HG03139 (cell line): ENCODE measurements at regions not wholly inside any gene's neighbourhood (a gene's known extent, or its start where the extent isn't known, plus 50 kb on each side); places are given as distances from the start of the nearest gene placed in this dataset.

Experiments used
- ATAC-seq: cut with Tn5 transposase; IDR thresholded peaks from one replicate; pipeline ENCODE4 v1.9.1; 2021; ENCODE audit not compliant: unreplicated experiment

- ATAC-seq = no peak
Observed at GRCh38 chr12:43098766-43099550, 453.0 kb downstream of the ADAMTS20 start.

DNA sequence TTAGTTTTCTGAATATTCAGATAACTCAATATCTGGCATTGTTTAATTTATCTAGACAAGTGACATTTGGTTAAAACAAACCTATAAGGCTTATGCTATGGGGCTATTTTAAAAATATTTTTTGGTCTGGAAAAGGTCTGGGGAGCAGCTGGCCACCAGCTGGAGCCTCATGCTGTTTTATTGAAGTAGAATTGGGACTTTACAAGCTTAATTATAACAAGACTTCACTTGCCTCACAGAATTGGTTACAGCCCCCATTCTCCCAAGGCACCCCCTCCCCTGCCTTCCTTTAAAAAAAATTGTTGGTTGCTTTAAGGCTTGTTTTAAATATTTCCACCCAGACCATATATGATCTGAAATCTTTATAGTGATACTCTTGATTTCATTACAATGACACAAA, 453.9 kb downstream of the ADAMTS20 start:
- ATAC-seq = no peak

DNA sequence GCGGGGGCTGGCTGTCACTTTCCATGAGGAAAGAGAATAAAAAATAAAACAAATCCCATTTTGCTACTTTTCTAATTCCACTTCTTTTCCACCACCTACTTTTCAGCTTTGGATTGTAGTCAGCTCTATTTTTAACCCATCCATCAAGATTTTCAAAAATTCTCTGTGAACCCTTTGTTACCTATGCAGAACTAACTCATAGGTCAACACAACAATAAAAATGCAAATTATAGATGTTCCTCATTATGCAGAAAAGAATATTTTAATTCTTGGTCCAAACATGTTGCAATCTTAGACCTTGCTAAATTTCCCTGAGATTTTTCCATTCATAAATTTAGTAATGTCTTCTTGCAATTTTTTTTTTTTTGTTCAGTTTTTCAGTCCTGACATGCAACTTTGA, 454.5 kb downstream of the ADAMTS20 start:
- no peak for ATAC-seq

GRCh38 chr12:43095669-43096280, 456.2 kb downstream of the ADAMTS20 start:
- no peak for ATAC-seq

DNA sequence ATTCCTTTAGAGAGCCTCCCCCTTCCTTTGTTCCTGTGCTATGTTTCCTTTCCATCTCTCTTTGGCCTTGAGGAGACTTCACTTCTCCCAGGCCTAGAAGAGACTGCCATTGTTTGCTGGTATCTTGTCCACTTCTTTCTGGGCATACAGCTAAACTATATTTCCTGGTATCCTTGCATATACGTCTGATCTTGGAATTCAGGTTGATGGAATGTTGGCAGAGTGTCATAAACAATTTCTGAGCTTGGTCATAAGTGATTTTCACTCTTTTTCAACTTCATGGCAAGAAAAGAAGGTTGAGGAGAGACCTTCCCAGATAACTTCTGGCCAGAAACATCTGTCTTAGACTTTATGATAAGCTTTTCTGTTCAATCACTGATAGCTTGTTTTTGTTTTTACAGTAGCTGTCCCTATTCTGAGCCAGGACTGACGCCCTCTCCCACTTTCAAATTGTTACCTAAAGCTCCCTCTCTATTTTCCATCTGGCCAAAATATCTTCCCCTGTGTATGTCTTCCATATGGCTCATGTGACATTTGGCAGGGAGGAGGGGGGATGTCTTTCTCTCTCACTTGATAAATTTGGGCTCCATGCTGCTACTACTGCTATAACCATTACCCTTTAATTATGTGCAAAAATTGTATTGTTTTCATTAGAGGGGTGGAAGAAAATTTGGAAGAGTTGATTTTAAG, 457.0 kb downstream of the ADAMTS20 start:
- no peak for ATAC-seq

DNA sequence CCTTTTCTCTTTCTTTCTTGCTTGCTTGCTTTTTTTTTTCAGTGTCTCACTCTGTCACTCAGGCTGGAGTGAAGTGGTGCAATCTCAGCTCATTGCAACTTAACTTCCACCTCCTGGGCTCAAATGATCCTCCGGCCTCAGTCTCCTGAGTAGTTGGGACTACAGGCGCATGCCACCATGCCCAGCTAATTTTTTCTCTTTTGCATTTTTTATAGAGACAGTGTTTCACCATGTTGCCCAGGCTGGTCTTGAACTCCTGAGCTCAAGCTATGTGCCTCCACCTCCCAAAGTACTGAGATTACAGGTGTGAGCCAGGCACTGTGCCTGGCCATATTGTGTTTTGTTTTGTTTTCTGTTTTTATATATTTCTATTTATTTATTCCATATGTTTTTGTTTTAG, 461.0 kb downstream of the ADAMTS20 start:
- no peak for ATAC-seq

GRCh38 chr12:43087195-43088091, 464.6 kb downstream of the ADAMTS20 start:
- no peak for ATAC-seq

DNA sequence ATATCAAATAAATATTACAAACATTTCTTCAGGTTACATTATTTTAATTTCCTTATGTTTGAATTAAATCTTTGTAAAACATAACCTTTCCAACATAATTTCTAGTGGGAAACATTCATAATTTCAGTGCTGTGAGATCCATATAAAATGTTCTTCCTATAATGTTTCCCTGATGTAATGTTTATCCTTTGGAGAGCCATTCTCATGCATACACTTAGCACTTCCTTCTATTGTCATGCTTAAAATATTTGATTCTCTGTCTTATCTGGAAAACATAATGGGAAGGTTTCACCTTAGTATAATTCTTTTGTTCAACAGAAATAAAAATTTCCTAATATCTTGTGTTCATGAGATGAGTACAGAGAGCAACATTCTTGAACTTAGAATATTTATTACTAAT, 472.5 kb downstream of the ADAMTS20 start:
- no peak for ATAC-seq

DNA sequence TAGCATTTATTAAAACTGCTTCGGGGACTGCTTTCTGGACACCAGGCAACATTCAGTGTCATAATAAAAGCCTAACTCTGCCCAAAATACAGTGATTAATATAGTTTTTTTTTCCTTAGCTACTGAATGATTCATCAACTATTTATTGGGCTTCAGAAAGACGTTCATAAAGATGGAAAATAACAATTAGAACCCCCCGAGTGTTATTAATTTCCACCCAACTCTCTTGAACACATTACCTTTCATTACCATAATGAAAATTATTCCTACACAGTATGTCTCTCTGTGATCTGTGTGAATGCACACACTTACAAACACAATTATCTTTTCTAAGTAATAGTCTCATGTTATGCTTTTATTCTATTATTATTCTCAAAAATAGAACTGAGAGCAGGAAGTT, 473.0 kb downstream of the ADAMTS20 start:
- ATAC-seq = no peak

DNA sequence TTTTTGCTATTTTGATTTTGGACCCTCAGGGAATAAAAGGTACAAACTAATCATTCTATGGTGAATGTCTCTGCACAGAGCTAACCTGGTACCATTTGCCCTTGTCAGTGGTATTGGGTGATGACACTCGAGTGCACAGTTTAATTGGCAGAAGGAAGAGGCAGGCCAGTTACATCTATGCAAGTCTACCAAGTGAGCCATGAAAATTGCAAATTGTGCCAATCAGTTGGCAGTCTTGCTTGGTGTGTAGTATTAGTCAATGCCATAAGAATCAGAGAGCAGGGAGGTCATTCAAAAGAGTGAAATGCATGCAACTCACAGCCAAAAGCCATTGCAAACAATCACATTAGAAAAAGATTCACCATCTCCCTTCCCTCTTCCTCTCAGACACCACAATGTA, 479.6 kb downstream of the ADAMTS20 start:
- ATAC-seq = no peak

DNA sequence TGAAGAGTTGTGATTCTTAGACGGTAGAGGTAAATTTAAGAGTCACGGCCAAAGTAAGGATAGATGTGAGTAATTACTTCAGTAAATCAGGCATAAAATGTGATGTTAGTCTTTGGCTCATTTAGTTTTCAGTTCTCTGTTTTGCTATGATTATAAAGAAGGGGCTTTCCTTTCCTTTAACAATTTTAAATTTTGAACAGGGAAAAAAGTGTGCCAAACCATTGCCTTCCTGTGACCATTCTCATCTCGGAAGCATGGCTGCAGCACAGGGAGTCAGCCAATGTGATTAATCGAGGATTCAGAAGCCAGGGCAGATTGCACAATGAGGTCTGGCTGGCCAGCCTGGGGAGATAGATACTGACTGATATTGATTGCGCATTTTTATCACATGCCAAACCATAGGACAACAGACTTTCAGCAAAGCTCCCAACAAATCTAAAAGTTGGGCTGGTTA, 480.2 kb upstream of the PRICKLE1 start:
- ATAC-seq = no peak

DNA sequence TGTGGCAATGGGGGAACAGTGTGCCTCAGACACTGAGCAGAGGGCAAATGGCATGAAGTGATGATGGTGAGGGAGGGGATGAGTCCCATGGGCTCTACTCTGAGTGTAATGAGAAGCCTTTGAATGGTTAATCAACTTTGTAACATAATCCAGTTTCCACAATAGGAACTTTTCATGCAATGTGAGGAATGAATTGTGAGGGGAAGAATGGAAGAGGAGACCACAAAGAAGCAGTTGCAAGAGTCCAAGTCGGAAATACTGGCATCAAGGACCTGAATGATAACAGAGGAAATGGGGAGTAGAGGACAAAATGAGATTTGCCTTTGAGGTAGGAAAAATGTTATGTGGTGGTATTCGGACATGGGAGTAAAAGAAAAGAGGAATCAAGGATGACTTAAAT, 476.9 kb upstream of the PRICKLE1 start:
- no peak for ATAC-seq

- ATAC-seq = no peak
Observed at GRCh38 chr12:43063650-43064049, 474.1 kb upstream of the PRICKLE1 start.

- no peak for ATAC-seq
Observed at GRCh38 chr12:43062201-43062895, 472.8 kb upstream of the PRICKLE1 start.

GRCh38 chr12:43060742-43061141, 471.2 kb upstream of the PRICKLE1 start:
- no peak for ATAC-seq

DNA sequence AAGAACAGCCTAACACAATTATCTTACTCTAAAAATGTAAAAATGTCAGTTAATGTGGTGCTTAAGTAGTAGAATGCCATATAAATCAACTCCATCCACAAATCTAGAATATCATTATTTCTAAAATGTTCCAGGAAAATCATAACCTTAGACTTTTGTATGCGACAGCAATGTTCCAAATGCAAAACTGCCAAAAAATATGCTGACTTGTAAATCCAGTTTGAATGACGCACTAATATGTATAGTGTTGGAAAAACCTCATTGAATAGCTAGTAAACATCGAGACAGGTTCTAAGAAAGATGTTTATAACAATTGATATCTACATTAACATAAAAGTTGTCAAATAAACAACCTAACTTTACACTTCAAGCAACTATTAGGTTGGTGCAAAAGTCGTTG, 469.1 kb upstream of the PRICKLE1 start:
- ATAC-seq = no peak

DNA sequence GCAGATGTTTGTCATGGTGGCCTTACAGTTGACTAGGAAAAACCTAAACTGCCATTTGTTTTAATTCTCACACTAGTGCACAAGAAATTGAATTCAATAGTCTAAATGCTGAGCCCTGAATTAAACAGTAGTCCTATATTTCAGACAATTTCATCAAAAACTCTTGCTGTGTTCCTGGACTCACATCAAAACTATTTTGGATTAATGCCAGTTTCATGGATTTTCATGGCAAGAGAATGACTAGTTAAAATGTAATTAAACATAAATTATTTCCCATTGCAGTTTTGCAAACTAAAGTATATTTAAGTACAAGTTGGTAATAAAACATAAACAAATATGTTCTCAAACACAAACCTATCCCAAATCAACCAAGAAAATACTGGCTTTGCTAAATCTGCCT, 468.0 kb upstream of the PRICKLE1 start:
- no peak for ATAC-seq

DNA sequence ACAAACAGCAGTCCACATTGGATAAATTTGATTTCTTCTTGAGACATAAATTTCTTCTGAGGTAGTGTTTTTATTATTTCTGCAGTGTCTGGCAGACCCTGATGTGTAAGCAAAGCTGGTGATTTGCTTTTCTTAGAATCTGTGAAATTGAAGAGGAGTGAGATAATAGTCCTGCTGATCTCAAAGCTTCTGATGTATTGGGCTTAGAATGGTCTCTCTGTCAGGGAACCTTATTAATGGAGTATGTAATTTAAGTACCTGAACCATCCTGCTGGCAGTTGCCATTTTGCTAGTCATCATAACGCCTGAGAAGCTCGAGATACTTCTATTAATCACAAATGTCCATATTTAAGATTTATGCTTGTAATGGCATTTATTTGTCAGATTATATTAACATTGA, 464.5 kb upstream of the PRICKLE1 start:
- ATAC-seq = no peak

DNA sequence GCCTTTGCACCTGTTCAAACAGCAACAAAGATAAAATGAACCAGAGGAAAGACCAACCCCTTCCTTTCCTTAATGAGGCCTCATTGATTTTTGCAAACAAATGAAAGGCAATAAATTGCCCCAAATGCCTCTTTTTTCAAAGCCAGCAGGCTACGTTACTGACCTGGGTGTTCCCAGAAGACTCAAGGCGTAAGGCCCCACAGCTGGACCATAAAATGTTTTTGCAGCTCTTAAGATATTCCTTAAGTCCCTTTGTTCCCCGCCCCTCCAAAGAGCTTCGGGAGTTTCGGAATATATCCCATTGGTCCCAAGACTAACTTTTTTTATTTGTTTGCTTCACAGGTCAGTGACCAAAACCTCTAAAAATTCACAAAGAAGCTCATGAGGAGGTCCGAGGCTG, 462.9 kb upstream of the PRICKLE1 start:
- no peak for ATAC-seq

GRCh38 chr12:43044241-43044640, 454.7 kb upstream of the PRICKLE1 start:
- ATAC-seq = no peak

- no peak for ATAC-seq
Observed at GRCh38 chr12:43038991-43039390, 449.4 kb upstream of the PRICKLE1 start.
